Astrocyte of the cerebellum (primary cell): ENCODE measurements at regions not wholly inside any gene's neighbourhood (a gene's known extent, or its start where the extent isn't known, plus 50 kb on each side); places are given as distances from the start of the nearest gene placed in this dataset.

Source experiments
- DNase-seq: peaks from one replicate; pipeline ENCODE4 v3.0.0-alpha.2; 2011; ENCODE audit warnings: low read depth
- H3K4me3 ChIP-seq: 2 replicates; pipeline ENCODE4 v1.5.1; 2011; ENCODE audit warnings: mild to moderate bottlenecking, low read depth, low read length, moderate library complexity
- in situ Hi-C: cut with HindIII; loops from 2 replicates; pipeline ENCODE4 v1.10.0; 2017; ENCODE audit warnings: low sequenced_read_pairs
- TF ChIP-seq, protein P1 (sequence below): IDR thresholded peaks from 2 replicates; pipeline ENCODE4 v1.5.1; 2012; ENCODE audit warnings: low read length, low read depth, moderate library complexity, mild to moderate bottlenecking; ENCODE audit errors: missing control alignments

DNA sequence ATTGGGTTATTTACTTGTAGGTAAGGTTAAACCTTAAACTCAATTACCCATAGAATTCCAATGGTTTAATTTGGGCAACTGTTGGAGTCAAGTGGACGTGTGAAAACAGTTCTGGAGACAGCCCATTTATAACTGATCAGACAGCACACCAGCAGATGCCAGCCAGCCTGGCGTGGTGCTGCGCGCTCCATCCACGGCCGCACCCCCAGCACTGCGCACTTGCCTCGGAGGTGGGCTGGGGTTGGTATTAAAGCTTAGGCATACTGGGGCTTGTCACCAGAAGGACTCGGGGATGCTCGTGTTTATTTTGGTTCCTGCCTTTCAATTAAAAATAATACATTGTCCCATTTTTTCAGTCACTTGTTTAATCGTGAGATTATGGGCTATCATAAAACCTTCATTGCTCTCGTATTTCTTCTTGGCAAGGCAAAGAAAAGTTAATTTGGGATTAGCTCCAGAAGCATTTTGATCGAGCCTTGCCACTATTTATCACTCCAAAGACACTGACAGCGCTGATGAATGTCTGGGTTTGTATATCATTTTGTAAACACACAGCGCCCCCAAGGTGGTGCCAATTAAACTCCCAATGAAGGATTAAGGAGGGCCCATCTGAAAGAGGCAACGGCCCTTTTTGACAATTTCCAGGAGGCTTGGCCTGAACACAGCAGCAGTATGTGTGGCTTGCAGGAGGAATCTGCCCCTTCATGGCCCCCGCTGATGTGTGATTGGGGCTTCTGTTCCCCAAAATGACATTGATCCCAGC lies 204.5 kb upstream of the CXCL12 start:
- no peak overlapping the region for H3K4me3 ChIP-seq
- DNase-seq: no peak
- in situ Hi-C loops: no loop called here
- TF ChIP-seq, protein P1, sequence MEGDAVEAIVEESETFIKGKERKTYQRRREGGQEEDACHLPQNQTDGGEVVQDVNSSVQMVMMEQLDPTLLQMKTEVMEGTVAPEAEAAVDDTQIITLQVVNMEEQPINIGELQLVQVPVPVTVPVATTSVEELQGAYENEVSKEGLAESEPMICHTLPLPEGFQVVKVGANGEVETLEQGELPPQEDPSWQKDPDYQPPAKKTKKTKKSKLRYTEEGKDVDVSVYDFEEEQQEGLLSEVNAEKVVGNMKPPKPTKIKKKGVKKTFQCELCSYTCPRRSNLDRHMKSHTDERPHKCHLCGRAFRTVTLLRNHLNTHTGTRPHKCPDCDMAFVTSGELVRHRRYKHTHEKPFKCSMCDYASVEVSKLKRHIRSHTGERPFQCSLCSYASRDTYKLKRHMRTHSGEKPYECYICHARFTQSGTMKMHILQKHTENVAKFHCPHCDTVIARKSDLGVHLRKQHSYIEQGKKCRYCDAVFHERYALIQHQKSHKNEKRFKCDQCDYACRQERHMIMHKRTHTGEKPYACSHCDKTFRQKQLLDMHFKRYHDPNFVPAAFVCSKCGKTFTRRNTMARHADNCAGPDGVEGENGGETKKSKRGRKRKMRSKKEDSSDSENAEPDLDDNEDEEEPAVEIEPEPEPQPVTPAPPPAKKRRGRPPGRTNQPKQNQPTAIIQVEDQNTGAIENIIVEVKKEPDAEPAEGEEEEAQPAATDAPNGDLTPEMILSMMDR: no peak

- H3K4me3 ChIP-seq: no peak overlapping the region
- no peak for DNase-seq
- TF ChIP-seq, protein P1: no peak
- in situ Hi-C loops: no loop called here
These were observed 205.1 kb upstream of the CXCL12 start for GRCh38 chr10:44589944-44590449.

GRCh38 chr10:44591911-44592310 lies 207.0 kb upstream of the CXCL12 start:
- in situ Hi-C loops: no loop called here
- H3K4me3 ChIP-seq: no peak overlapping the region
- TF ChIP-seq, protein P1: no peak
- no peak for DNase-seq

GRCh38 chr10:44593952-44594351 lies 209.1 kb upstream of the CXCL12 start:
- TF ChIP-seq, protein P1: no peak
- no peak for DNase-seq
- in situ Hi-C loops: no loop called here
- no peak overlapping the region for H3K4me3 ChIP-seq

DNA sequence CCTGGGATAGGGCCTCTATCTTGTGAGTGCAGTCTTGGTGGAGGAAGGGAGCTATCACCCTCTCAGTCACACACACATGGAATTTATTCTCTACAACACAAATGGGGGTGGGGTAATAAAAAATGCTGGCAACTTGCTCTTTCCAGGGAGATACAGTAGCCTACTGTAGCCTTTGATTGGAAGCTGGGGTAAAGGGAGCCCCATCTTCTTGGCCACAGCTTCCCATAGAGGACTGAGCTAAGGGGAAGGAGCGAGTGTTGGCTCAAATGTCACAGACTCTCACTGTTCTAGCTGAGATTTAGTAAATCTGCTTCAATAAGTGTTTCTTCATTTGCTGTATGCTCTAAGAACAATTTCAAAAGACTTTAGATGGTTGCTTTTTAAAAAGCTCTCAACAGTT lies 222.2 kb upstream of the CXCL12 start:
- in situ Hi-C loops: no loop called here
- TF ChIP-seq, protein P1: no peak
- DNase-seq: no peak

DNA sequence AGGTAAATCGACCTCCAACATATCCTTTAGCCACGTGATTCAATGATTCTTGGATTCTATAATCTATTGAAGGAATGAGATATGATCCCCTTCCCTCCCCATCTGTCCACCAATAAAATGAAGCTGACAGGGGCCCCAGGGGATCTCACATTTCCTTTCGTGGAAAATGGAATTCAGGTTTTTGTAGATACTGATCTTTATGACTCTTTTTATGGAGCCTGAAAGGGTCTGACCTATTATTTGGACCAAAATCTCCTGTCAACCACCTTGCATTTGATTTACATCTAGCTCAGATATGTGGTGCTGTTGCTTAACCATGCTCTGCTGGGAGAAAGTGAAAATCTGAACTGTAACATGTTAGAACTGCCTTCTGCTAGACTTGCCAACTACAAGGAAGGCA lies 234.0 kb upstream of the CXCL12 start:
- in situ Hi-C loops: no loop called here
- H3K4me3 ChIP-seq: no peak overlapping the region
- no peak for DNase-seq
- TF ChIP-seq, protein P1: no peak

More for the DNA sequence above, 222.2 kb upstream of the CXCL12 start:
- H3K4me3 ChIP-seq: no peak overlapping the region
